Uterus (tissue), 2 donors: ENCODE measurements at regions not wholly inside any gene's neighbourhood (a gene's known extent, or its start where the extent isn't known, plus 50 kb on each side); places are given as distances from the start of the nearest gene placed in this dataset.

ENCODE experiments used
- CTCF ChIP-seq, 4 experiments: fragments of 200-600 bp in 2 of 4; fragments of 450-650 bp in 2 of 4; sonication (generic) in 2 of 4; IDR thresholded peaks; one replicate each; pipeline ENCODE4 v1.5.1; 2016 to 2019; ENCODE audit warnings: antibody characterized with exemption in 4 of 4, mild to moderate bottlenecking in 2 of 4, moderate library complexity in 1 of 4
- POLR2A ChIP-seq, 2 donors: fragments of 450-650 bp; IDR thresholded peaks; one replicate each; pipeline ENCODE4 v1.6.1; 2016; ENCODE audit warnings: antibody characterized with exemption in 2 of 2, mild to moderate bottlenecking in 1 of 2, moderate library complexity in 1 of 2

- TF ChIP-seq CTCF (IDR thresholded peaks at IDR 0.05) (no peak), POLR2A (IDR thresholded peaks at IDR 0.05) (no peak)
These were observed 466.7 kb downstream of the TYW1 start for GRCh38 chr7:67463316-67463715.
